ENCODE measurements at regions not wholly inside any gene's neighbourhood (a gene's known extent, or its start where the extent isn't known, plus 50 kb on each side); places are given as distances from the start of the nearest gene placed in this dataset.

DNA sequence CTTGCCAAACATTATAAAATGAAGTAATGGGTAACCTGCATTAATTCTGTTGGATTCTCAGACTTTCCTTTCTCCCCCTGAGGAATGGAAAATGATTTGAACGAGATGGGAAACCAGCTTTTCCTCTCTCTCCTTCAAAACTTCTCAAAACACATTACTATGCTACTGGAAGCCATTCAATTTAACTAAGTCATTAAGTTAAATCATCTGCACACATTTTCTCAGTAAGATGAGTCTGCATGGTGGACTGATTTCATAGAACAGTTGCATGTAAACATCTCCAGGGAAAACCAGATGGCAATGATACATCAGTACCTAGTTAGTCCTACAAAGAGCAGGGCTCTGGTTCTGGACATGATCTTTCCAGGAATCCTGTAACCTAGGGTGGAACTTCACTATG lies 59.9 kb downstream of the BMP4 start:
- no peak for FAIRE-seq

DNA sequence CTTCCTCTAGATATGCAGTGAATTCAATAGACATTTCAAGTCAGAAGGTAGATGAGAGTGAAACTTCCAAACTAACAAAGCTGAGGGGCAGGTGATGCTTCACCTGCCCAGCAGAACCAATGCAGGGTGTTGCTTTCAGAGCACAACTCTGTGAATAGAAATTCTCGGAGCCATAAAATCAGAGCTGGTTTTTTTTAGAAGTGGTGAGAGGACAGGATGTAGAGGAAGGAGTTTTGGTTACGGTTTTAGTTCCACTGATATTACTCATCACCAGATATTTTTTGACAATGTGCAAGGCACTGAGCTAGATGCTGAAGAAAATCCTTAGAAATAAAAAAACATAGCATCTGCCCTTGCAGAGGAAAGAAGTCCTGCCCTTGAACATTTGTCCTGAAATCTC lies 62.2 kb downstream of the BMP4 start:
- FAIRE-seq, result peak; percentile 28

DNA sequence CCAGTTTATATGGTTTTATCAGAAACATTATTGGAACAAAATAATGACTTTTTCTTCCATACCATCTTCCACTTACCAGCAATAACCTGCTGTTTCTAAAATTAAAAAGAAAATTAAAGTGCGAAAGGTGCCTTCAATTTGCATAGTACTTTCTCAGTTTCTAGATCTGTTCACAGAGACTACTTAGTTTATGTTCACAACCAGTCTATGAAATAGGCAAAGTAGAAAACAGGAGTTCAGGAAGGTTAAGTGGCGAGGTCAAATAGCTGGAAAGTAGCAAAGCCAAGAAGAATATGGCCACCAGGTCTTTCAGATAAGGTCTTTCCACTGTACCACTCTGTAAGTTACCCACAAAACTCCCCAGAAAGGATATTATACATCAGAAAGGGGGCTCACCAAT lies 63.3 kb downstream of the BMP4 start:
- no peak for FAIRE-seq

DNA sequence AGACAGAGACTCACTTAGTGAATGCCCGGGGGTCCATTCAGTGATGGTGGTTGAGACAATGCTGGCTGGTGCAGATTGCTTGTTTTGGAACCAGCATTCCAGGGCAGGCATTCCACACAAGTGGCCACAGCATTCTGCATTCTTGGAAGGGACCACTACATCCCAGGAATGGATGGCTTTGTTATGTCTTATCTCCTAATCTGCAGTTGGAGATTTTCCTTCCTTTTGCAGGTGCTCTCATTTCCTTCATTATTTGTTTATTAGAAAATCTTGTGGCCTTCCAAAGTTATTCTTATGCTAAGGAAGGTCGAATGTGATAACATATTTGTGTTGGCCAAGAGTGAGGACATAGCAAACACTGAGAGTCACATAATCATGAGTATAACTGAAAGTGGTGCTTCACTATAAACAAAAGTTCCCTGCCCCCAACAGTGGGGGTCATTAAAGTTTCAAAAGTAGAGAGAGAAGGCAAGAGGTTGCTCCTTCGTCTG lies 66.0 kb downstream of the BMP4 start:
- FAIRE-seq, result peak; percentile 88

DNA sequence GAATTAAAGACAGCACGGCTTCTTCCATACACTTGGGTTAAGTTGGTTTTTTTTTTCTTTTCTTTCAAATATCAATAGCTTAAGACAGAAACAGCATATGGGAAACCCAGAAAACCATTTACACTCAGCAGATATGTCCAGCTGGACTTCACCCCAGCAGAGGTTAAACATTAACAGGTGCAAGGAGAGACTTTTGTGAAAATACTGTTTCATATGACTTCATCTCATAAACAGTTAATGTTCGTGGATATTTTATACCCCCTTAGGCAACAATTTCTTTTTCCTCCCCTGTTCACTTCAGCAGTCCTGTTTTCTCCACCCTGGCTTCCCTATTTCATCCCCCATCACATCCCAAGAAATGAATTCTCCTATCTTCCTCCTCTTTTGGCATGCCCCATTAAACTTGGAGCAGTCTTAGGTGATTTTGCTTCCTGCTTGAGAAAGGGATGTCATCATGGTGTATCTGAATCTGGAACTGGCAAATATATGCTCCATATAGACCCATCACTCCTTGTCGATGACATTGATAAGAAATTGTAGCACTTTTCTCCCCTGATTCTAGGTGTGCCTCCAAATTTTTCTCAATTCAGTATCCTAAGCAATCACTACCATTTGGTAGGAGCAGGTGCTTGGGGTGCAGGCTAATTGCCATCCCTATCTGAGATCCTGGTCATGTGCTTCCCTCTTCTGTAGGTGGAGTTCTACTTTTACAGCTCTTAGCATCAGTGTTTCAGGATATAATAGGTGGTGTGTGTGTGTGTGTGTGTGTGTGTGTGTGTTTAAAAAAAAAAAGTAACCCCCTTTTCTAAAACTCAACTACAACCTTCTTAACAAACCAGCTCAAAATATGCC lies 67.9 kb downstream of the BMP4 start:
- FAIRE-seq, result no peak

DNA sequence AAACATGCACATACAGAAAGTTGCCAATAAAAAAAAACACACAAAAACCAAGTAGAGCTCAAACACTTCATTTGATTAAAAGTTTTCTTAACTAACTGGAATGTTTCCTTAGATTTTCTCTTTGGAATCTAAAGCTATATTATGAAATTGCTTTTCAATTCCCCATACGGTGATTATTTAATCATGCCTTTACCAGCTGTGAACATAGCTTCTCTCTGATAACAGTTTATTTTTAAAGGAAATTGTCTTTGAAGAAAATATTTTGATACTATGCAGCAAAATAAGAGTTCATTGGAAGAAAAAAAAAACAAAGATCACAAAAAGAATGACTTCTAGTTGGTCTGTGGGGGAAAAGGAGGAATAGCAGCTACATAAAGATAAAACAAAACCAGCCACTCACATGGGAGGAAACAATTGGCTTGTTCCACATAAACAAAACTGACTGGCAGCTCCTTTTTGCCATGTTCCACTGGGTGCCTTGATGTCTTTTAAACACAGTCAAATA lies 71.4 kb downstream of the BMP4 start:
- peak; percentile 89 for FAIRE-seq

DNA sequence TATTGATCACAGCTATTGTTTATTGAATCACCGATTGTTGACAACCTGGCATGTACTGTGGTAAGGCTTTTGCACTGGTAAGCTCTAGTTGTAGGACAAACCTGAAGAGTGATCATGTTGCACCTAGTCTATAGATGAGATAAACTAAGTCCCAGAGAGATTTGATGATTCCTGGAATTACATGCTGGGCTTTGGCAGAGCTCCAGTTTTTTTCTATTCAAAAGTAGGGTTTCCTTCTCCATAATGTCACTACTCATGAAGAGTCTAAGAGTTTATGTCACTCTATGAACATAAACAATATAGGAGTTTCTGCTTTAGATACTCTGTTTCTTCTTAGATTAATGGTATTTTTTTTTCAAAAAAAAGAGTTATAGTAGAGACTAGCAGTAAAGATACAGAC lies 72.0 kb downstream of the BMP4 start:
- no peak for FAIRE-seq

DNA sequence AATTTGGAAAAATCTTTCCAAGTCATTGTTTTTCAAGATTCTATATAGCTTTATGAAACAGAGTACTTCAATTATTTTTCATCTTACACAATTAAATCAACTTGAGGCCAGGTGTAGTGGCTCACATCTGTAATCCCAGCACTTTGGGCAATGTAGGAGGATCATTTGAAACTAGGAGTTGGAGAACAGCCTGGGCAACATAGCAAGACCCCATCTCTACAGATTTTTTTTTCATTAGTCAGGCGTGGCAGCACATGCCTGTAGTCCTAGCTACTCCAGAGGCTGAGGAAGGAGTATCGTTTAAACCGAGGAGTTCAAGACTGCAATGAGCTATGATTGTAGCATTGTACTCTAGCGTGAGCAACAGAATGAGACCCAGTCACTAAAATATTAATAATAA lies 72.9 kb downstream of the BMP4 start:
- FAIRE-seq, result no peak

DNA sequence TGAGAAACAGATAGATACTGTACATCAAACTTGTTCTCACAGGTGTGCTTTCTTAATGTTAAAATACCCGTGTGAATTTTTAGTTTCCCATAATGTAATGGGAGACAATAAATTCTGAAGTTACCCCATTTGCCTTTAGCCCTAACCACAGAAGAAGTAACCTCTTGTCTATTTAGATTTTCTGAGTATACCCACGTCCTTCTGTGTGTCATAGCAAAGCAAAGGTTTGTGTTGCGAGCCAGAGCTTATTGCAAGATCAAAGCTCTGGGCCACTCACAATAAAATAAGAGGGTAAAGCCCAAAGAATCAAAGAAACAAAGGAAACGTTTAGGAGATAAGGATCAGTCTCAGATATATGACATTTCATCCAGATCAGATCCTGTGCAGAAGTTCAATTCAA lies 73.9 kb downstream of the BMP4 start:
- FAIRE-seq, result no peak

DNA sequence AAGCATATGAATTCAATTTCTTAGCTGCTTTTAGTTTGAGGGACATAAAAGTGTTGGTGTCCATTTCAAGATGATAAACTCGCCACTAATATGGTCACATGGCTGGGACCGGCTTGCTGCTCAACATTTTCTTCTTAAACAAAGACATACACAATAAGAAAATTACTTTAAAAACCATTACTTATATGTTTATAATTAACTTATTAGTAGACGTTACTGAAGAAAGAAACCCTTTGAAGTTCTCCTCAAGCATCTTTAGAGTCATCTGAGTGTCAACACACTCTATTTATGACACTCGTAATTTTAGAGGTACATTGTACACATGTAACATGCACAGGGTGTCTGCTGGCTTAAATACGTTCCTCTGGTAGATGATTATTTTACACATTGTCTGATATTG lies 74.7 kb downstream of the BMP4 start:
- FAIRE-seq, result no peak

DNA sequence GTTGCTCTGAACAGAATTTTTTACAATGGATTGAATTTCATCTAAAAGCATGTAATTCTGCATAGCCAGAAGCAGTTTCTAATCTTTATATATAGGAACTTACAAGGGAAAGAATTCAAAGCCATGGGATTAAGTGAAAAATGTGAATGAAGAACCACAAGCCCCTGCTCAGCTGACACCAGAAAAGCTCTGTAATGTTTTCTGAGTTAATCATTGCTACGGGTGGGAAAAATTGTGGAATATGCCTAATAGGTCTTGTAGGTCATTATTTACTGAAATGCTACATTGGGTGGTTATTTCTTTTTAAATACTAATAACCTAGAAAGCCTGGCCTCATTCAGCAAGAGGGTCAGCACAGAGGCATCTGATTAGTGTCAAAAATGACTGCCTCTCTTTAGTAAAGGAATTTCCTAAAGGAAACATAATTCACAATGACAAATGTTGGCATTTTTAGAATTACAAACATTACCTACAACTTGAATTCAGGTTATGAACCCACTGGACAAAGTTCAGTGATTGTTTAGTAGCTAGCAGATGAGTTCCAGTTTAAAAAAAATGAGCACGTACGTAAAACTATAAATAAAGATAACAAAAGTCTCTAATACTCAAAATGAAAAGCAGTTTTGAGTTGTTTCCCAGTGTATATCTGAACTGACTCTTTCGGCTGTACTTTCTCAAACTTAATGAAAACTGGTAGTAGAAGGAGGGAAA lies 75.3 kb downstream of the BMP4 start:
- FAIRE-seq, result peak; percentile 100

DNA sequence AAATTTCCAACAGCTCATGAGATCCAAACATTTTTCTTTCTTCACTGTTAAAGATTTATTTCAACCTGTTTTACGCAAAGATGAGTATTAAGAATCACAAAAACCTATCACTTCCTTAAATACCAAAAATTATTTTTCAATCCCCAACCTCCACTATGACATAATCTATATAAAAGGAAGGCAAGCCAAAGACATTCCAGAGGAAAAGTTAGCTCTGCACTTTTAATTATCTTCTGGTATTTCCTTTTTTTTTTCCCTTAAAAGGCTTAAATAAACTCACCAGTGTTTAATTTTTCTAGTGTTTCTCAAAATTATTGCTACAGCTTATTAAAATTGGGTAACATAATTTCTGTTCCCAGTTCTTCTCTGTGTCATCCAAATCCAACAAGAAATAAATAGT lies 75.9 kb downstream of the BMP4 start:
- FAIRE-seq, result no peak

DNA sequence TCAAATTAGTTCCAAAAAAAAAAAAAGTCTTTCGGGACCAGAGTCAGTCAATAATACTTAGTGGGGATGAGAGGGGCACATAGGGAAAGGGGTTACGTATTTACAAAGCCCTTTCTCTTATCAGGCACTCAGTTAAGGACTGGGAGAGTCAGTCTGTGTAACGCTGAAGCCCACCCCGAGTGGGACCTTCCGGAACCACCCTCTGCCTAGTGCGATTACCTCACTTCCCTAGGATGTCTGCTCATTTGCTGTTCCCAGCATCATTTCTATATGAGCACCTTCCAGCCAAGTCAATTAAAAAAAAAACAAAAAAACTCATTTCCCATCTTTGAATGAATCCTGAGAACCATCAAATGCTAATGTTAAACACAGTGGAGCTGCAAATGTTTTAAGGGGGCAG lies 76.9 kb downstream of the BMP4 start:
- no peak for FAIRE-seq

DNA sequence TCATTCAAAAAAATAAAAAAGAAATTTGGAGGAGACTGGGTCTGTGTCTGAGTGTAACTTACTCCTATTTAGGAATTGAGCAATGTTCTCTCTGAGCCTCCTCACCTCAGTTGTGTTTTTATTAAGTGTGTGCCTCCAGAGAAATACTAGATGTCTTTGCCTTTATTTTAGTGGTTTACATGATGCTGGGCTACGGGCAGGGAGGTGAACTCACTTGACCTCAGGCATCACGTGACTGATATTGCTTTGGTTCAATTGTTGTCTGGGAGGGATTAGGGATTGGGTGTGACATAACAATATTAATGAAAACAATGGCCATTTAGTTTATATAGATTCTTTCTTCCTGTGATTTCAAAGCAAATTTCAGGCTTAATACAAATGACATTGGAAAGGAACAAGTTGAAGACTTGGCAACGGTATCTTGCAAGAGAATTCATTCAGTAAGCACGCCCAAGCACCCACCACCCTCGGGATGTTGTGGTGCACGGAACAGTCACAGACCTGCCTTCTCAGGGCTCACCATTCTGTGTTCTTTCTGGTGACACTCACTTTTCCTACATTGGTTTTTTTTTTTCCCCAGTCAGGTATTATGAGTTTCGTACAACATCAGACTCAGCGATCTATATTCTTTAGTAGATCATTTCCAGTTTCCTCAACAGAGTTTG lies 77.5 kb downstream of the BMP4 start:
- no peak for FAIRE-seq

DNA sequence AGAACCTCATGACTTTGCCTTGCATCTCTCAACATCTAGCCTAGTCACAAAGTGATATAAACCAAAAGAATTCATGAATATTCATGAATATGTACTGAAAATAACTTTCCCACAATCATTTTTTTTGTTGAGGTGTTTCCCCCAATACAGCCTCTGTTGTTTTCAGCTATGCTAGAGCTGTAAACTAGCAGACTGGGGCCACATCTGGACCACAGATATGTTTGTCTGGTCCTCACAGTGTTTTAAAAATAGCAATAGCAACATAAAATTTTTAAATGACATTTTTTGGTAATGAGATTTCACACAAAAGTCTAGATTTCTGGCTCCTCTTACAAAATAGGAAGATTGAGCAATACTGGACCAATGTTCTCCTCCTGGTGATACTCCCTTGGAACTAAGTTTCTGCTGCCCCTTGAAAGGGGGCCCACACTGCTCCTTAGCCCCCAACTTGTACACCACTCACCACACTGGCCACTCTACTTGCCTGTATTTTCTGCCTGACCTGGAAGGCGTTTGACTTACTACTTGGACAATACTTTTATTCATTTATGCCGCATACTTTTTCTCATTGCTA lies 81.2 kb downstream of the BMP4 start:
- no peak for FAIRE-seq

DNA sequence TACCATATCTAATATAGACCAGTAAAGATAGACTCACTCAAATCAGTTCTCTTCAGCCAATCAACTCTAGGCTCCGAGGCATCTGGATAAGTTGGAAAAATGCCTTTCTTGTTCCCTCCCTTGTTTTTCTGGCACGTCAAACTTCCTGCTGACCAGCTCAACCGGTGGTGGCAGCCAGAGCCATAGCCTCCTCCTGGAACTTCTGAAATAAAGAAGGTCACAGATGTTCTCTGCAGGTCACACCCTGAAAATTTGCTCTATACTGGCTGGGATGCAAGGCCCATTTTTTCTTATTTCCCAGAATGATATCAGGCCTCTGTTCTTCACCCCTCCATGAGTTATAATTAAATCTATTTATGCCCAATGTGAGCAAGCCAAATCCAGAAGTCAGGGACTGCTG lies 81.9 kb downstream of the BMP4 start:
- FAIRE-seq, result no peak

DNA sequence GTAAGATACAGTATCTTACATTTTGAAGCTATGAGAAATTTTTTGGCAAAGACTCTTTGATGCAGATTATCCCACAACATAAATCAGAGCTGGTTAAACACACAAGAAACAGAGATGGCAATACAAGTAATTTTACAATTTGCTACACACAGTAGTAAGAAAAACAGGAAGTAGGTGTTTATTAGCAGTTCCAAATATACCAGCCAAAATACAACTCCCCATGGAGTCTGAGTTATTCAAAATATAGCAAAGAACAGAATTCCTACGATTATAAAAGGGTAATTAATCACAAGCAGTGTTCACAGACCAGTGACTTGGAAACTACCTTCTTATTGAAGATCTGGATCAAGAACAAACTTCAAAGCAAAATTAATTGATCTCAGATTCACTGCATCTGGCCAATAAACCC lies 83.9 kb downstream of the BMP4 start:
- FAIRE-seq, result no peak

DNA sequence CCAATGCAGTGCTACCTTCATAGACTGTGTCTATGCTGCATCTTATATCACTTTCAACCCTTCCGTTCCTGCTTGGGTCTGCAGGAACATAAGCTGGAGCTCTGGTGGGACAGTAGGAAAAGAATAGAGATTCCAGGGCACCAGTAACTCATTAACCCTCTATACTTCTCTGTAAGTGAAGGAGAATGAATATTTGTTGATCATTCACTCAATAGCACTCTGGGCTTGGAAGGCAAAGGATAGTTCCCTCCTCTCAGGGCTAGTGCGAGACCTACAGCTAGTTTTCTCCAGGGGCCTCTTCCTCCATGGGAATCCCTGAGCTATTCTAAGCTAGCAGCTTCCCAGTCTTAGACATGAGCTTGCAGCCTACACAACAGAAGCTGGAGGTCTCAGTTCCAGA lies 84.7 kb downstream of the BMP4 start:
- no peak for FAIRE-seq

DNA sequence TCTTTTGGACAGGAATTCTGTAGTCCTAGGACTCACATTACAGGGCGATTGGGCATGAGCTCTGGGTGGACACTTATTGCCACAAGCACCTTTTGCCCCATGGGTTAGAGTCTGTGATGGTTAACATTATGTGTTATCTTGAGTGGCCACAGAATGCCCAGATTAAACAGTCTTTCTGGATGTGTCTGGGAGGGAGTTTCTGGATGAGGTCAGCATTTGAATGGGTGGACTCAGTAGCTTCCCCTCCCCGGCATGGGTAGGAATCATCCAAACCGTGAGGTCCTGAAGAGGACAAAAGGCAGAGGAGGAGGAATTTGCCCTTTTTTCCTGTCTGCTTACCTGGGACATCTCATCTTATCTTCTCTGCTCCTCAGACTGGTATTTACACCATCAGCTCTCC lies 85.6 kb downstream of the BMP4 start:
- no peak for FAIRE-seq

DNA sequence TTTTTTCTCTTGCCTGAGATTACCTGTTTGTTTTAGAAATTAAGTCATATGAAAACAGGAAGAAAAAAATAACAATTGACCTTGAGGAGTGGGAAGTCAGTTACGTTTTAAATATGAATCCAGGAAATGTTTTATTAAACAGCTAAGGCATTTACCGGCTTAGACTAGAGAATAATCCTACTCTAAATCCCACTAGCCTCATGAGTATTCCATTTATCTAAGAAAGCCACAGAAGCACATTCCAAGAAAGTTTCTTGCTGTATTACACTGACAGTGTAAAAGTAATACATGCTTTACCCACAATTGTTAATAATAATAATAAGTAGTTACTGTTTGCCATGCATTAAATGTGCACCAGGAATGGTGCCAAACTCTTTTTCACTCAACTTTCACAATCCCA lies 90.9 kb downstream of the BMP4 start:
- FAIRE-seq, result peak; percentile 15

DNA sequence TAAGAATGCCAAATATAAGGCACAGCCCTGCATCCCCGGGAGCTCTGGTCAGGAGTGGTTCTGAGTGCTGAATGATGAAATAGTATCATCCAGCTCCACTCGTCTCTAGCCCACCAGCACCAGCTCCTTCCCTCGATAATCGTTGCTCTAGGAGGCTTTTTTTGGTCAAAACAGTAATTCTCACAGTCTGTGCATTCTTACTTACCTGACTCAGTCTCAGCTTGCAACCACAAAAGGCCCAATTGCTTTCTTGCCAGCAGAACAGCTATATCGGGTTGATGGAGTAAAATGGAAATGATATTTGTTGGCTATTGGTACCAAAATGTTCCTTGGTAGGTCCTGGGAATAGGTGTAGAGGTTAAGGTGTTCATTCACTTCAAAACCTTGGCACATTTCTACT lies 94.8 kb downstream of the BMP4 start:
- no peak for FAIRE-seq

DNA sequence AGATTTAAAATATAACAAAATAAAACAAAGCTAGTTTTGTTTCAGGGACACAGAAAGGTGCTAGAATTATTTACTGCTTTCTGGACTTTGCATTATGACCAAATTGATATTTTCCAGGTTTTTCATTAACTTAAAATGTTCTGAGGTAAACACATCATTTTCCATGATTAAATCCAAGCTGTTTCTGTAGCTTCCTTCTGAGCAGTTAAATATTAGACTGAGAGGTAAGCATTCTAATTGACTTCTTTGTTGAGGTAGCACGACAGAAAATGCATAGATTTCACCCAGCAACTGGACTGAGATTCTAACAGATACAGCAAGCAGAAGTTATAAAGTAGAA lies 98.3 kb downstream of the BMP4 start:
- FAIRE-seq, result no peak

DNA sequence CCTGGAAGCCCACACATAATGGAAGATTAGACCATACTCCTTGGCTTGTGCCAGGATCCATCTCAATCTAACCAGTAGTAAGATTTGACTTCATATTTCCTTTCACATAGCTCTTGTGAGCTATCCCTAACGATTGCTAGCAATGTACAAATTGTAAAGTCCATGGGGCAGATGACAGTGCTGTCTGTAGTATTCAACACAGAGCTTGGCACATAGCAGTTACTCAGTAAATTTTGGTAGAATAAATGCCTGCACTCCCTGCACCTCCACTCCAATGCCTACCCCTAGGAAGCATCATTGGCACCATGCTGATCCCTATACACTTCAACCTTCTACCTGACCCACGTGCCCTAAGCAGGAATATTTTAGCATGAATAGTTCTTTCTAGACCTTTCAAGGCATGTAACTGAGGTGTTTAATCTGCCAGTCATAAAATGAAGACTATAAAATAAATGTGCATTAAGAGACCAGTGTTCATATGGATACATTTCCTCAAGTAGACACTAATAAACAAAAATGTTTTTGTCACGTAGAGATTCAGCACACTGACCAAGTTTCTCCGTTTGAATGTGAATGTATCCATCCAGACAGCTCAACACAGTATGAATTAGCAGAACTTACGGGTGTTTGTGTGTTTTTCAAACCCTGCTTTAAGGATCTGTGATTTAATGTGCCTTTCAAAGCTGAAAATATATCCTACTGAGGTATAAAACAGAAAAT lies 98.8 kb downstream of the BMP4 start:
- FAIRE-seq, result no peak

All from G401.6 (cell line).